Sigmoid colon (tissue), 3 donors: ENCODE measurements at regions not wholly inside any gene's neighbourhood (a gene's known extent, or its start where the extent isn't known, plus 50 kb on each side); places are given as distances from the start of the nearest gene placed in this dataset.
"Not testable (repeated sequence)": the region's sequence is repeated elsewhere in the genome, so short reads cannot be mapped to it uniquely, and the experiment has no call there.

Experiments used
- POLR2A ChIP-seq, 2 donors: fragments of 450-650 bp; IDR thresholded peaks; one replicate each; pipeline ENCODE4 v1.6.1; 2016; ENCODE audit warnings: antibody characterized with exemption in 2 of 2, mild to moderate bottlenecking in 2 of 2, moderate library complexity in 2 of 2
- TF ChIP-seq, protein P1 (sequence below), 4 experiments: fragments of 450-650 bp in 3 of 4; fragments of 200-600 bp in 1 of 4; IDR thresholded peaks; one replicate each; pipeline ENCODE4 v1.5.1; 2016 to 2019; ENCODE audit warnings: antibody characterized with exemption in 4 of 4, mild to moderate bottlenecking in 3 of 4, moderate library complexity in 2 of 4

DNA sequence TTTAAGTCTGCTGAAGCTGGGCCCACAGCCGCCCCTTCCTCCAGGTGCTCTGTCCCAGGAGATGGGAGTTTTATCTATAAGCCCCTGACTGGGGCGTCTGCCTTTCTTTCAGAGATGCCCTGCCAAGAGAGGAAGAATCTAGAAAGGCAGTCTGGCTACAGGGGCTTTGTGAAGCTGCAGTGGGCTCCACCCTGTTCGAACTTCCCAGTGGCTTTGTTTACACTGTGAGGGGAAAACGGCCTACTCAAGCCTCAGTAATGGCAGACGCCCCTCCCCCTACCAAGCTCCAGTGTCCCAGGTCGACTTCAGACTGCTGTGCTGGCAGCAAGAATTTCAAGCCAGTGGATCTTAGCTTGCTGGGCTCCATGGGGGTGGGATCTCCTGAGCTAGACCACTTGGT, 435.3 kb downstream of the RMST start:
- TF ChIP-seq POLR2A (IDR thresholded peaks at IDR 0.05): not testable (repeated sequence)
- TF ChIP-seq, protein P1, sequence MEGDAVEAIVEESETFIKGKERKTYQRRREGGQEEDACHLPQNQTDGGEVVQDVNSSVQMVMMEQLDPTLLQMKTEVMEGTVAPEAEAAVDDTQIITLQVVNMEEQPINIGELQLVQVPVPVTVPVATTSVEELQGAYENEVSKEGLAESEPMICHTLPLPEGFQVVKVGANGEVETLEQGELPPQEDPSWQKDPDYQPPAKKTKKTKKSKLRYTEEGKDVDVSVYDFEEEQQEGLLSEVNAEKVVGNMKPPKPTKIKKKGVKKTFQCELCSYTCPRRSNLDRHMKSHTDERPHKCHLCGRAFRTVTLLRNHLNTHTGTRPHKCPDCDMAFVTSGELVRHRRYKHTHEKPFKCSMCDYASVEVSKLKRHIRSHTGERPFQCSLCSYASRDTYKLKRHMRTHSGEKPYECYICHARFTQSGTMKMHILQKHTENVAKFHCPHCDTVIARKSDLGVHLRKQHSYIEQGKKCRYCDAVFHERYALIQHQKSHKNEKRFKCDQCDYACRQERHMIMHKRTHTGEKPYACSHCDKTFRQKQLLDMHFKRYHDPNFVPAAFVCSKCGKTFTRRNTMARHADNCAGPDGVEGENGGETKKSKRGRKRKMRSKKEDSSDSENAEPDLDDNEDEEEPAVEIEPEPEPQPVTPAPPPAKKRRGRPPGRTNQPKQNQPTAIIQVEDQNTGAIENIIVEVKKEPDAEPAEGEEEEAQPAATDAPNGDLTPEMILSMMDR (IDR thresholded peaks at IDR 0.05): not testable (repeated sequence)
